ENCODE measurements at regions not wholly inside any gene's neighbourhood (a gene's known extent, or its start where the extent isn't known, plus 50 kb on each side); places are given as distances from the start of the nearest gene placed in this dataset.

- TF ChIP-seq CTCF (tag by site-specific recombination; IDR thresholded peaks at IDR 0.05) (no peak), TCF7L2 (IDR thresholded peaks at IDR 0.05; ENCODE audit: borderline replicate concordance, low read depth, low read length) (no peak), ZNF138 (tag by site-specific recombination; IDR thresholded peaks at IDR 0.05; ENCODE audit: borderline replicate concordance) (no peak), ZNF10 (tag by site-specific recombination; IDR thresholded peaks at IDR 0.05) (no peak), ZBTB20 (tag by site-specific recombination; IDR thresholded peaks at IDR 0.05) (no peak), YY1 (tag by site-specific recombination; IDR thresholded peaks at IDR 0.05) (no peak), ZNF585B (tag by site-specific recombination; IDR thresholded peaks at IDR 0.05) (no peak)
Observed at GRCh38 chr2:120523766-120524165, 177.8 kb downstream of the INHBB start.
